ENCODE measurements at regions not wholly inside any gene's neighbourhood (a gene's known extent, or its start where the extent isn't known, plus 50 kb on each side); places are given as distances from the start of the nearest gene placed in this dataset.

DNA sequence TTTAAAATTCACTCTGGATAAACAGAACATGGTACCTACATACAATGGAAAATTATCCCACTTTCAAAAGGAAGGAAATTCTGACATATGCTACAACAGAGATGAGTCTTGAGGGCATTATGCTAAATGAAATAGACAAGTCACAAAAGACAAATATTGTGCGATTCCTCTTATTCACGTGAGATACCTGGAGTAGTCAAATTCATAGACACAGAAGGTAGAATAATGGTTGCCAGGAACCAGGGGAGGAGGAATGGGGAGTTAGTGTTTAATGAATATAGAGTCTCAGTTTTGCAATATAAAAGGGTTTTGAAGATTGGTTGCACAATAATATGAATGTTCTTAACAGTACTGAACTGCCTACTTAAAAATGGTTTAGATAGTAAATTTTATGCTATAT is 69.8 kb upstream of the WAC start:
- TF ChIP-seq ZNF24 (IDR thresholded peaks at IDR 0.05): no peak
- TF ChIP-seq EZH2 (IDR thresholded peaks at IDR 0.05; ENCODE audit: borderline replicate concordance, control insufficient read depth, low read depth, low read length): no peak
- no peak for TF ChIP-seq PBX3 (IDR thresholded peaks at IDR 0.05; ENCODE audit: insufficient replicate concordance, low read depth, low read length)
- TF ChIP-seq, protein P1, sequence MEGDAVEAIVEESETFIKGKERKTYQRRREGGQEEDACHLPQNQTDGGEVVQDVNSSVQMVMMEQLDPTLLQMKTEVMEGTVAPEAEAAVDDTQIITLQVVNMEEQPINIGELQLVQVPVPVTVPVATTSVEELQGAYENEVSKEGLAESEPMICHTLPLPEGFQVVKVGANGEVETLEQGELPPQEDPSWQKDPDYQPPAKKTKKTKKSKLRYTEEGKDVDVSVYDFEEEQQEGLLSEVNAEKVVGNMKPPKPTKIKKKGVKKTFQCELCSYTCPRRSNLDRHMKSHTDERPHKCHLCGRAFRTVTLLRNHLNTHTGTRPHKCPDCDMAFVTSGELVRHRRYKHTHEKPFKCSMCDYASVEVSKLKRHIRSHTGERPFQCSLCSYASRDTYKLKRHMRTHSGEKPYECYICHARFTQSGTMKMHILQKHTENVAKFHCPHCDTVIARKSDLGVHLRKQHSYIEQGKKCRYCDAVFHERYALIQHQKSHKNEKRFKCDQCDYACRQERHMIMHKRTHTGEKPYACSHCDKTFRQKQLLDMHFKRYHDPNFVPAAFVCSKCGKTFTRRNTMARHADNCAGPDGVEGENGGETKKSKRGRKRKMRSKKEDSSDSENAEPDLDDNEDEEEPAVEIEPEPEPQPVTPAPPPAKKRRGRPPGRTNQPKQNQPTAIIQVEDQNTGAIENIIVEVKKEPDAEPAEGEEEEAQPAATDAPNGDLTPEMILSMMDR (IDR thresholded peaks at IDR 0.05 in 2 of 3, conservative IDR thresholded peaks at IDR 0.05 in 1 of 3; ENCODE audit: control insufficient read depth in 2 of 3, extremely low read depth in 1 of 3, insufficient read depth in 1 of 3, low read depth in 3 of 3, low read length in 3 of 3): no peak
- no peak for TF ChIP-seq ZNF274 (IDR thresholded peaks at IDR 0.05; ENCODE audit: insufficient read depth, insufficient read length)
- TF ChIP-seq SIN3A (IDR thresholded peaks at IDR 0.05; ENCODE audit: low read depth, low read length): no peak
- no peak for TF ChIP-seq NFIC (IDR thresholded peaks at IDR 0.05; ENCODE audit: low read depth, low read length)
- no peak for TF ChIP-seq LARP7 (IDR thresholded peaks at IDR 0.05)
- TF ChIP-seq, protein P2, sequence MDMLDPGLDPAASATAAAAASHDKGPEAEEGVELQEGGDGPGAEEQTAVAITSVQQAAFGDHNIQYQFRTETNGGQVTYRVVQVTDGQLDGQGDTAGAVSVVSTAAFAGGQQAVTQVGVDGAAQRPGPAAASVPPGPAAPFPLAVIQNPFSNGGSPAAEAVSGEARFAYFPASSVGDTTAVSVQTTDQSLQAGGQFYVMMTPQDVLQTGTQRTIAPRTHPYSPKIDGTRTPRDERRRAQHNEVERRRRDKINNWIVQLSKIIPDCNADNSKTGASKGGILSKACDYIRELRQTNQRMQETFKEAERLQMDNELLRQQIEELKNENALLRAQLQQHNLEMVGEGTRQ (IDR thresholded peaks at IDR 0.05; ENCODE audit: borderline replicate concordance, low read depth, low read length): no peak
- no peak for TF ChIP-seq KLF5 (IDR thresholded peaks at IDR 0.05; ENCODE audit: partially characterized antibody)
- TF ChIP-seq NFYA (IDR thresholded peaks at IDR 0.05; ENCODE audit: borderline replicate concordance, low read depth, low read length): no peak
- no peak for TF ChIP-seq SMAD1 (IDR thresholded peaks at IDR 0.05; ENCODE audit: low read depth, partially characterized antibody)

Data from GM12878 (cell line).